ENCODE measurements at regions not wholly inside any gene's neighbourhood (a gene's known extent, or its start where the extent isn't known, plus 50 kb on each side); places are given as distances from the start of the nearest gene placed in this dataset.

- H3K4me1 ChIP-seq (ENCODE audit: control insufficient read depth, insufficient read depth, low read length) = no peaks in the 10 kb centered on the region
- no peaks in the 10 kb centered on the region for H3K27me3 ChIP-seq (ENCODE audit: control insufficient read depth in 1 of 2, insufficient read depth in 2 of 2, low read length in 2 of 2)
- no peak overlapping the region for H3K4me3 ChIP-seq (ENCODE audit: low read length in 2 of 2)
- H3K9me3 ChIP-seq (ENCODE audit: control insufficient read depth in 2 of 2, low read length in 2 of 2) = no peaks in the 10 kb centered on the region
- H3K27ac ChIP-seq (ENCODE audit: low read length) = no peak overlapping the region
- H3K36me3 ChIP-seq (ENCODE audit: control insufficient read depth in 2 of 2, insufficient read depth in 2 of 2, low read length in 2 of 2) = no peaks in the 10 kb centered on the region
- H3K9ac ChIP-seq (ENCODE audit: low read length in 2 of 2) = no peak overlapping the region
Measured at GRCh38 chr13:106140476-106140875, 395.0 kb downstream of the EFNB2 start.

- Histone ChIP-seq H3K4me1 (ENCODE audit: control insufficient read depth, insufficient read depth, low read length) (no peaks in the 10 kb centered on the region), H3K9ac (ENCODE audit: low read length in 2 of 2) (no peak overlapping the region), H3K9me3 (ENCODE audit: control insufficient read depth in 2 of 2, low read length in 2 of 2) (no peaks in the 10 kb centered on the region), H3K36me3 (ENCODE audit: control insufficient read depth in 2 of 2, insufficient read depth in 2 of 2, low read length in 2 of 2) (no peaks in the 10 kb centered on the region), H3K27ac (ENCODE audit: low read length) (no peak overlapping the region), H3K27me3 (ENCODE audit: control insufficient read depth in 1 of 2, insufficient read depth in 2 of 2, low read length in 2 of 2) (no peaks in the 10 kb centered on the region), H3K4me3 (ENCODE audit: low read length in 2 of 2) (no peak overlapping the region)
Measured at GRCh38 chr13:106139942-106140341, 395.5 kb downstream of the EFNB2 start.

GRCh38 chr13:106139377-106139776 lies 396.1 kb downstream of the EFNB2 start:
- Histone ChIP-seq H3K9ac (ENCODE audit: low read length in 2 of 2) (no peak overlapping the region), H3K27ac (ENCODE audit: low read length) (no peak overlapping the region), H3K4me3 (ENCODE audit: low read length in 2 of 2) (no peak overlapping the region), H3K36me3 (ENCODE audit: control insufficient read depth in 2 of 2, insufficient read depth in 2 of 2, low read length in 2 of 2) (no peaks in the 10 kb centered on the region), H3K4me1 (ENCODE audit: control insufficient read depth, insufficient read depth, low read length) (no peaks in the 10 kb centered on the region), H3K9me3 (ENCODE audit: control insufficient read depth in 2 of 2, low read length in 2 of 2) (no peaks in the 10 kb centered on the region), H3K27me3 (ENCODE audit: control insufficient read depth in 1 of 2, insufficient read depth in 2 of 2, low read length in 2 of 2) (no peaks in the 10 kb centered on the region)

GRCh38 chr13:106138620-106139019 lies 396.8 kb downstream of the EFNB2 start:
- Histone ChIP-seq H3K4me1 (ENCODE audit: control insufficient read depth, insufficient read depth, low read length) (no peaks in the 10 kb centered on the region), H3K4me3 (ENCODE audit: low read length in 2 of 2) (no peak overlapping the region), H3K9me3 (ENCODE audit: control insufficient read depth in 2 of 2, low read length in 2 of 2) (no peaks in the 10 kb centered on the region), H3K27ac (ENCODE audit: low read length) (no peak overlapping the region), H3K27me3 (ENCODE audit: control insufficient read depth in 1 of 2, insufficient read depth in 2 of 2, low read length in 2 of 2) (no peaks in the 10 kb centered on the region), H3K36me3 (ENCODE audit: control insufficient read depth in 2 of 2, insufficient read depth in 2 of 2, low read length in 2 of 2) (no peaks in the 10 kb centered on the region), H3K9ac (ENCODE audit: low read length in 2 of 2) (no peak overlapping the region)

DNA sequence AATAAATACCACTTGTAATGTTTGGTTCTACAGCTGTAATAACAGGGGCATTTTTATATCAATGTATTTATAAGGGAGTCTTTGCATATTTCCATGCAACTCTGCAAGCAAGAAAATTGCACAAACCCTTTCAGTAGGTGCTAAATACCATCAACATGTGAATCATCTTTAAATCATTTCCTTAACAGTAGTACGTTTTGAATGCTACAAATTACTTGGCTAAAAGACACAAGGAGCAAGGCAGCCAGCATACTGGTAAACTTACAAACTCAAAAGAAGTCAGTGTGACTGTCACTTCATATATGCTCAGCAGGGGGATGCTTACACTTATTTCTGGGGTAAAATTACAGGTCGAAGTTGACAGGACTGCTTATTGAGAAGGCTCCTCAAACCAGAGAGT lies 402.4 kb downstream of the EFNB2 start:
- Histone ChIP-seq H3K4me1 (ENCODE audit: control insufficient read depth, insufficient read depth, low read length) (no peaks in the 10 kb centered on the region), H3K4me3 (ENCODE audit: low read length in 2 of 2) (no peak overlapping the region), H3K9ac (ENCODE audit: low read length in 2 of 2) (no peak overlapping the region), H3K9me3 (ENCODE audit: control insufficient read depth in 2 of 2, low read length in 2 of 2) (no peaks in the 10 kb centered on the region), H3K27ac (ENCODE audit: low read length) (no peak overlapping the region), H3K27me3 (ENCODE audit: control insufficient read depth in 1 of 2, insufficient read depth in 2 of 2, low read length in 2 of 2) (no peaks in the 10 kb centered on the region), H3K36me3 (ENCODE audit: control insufficient read depth in 2 of 2, insufficient read depth in 2 of 2, low read length in 2 of 2) (no peaks in the 10 kb centered on the region)

GRCh38 chr13:106132216-106132615 lies 403.2 kb downstream of the EFNB2 start:
- H3K36me3 ChIP-seq (ENCODE audit: control insufficient read depth in 2 of 2, insufficient read depth in 2 of 2, low read length in 2 of 2) = no peaks in the 10 kb centered on the region
- no peak overlapping the region for H3K27ac ChIP-seq (ENCODE audit: low read length)
- no peaks in the 10 kb centered on the region for H3K4me1 ChIP-seq (ENCODE audit: control insufficient read depth, insufficient read depth, low read length)
- H3K9ac ChIP-seq (ENCODE audit: low read length in 2 of 2) = no peak overlapping the region
- no peak overlapping the region for H3K4me3 ChIP-seq (ENCODE audit: low read length in 2 of 2)
- H3K9me3 ChIP-seq (ENCODE audit: control insufficient read depth in 2 of 2, low read length in 2 of 2) = no peaks in the 10 kb centered on the region
- no peaks in the 10 kb centered on the region for H3K27me3 ChIP-seq (ENCODE audit: control insufficient read depth in 1 of 2, insufficient read depth in 2 of 2, low read length in 2 of 2)

DNA sequence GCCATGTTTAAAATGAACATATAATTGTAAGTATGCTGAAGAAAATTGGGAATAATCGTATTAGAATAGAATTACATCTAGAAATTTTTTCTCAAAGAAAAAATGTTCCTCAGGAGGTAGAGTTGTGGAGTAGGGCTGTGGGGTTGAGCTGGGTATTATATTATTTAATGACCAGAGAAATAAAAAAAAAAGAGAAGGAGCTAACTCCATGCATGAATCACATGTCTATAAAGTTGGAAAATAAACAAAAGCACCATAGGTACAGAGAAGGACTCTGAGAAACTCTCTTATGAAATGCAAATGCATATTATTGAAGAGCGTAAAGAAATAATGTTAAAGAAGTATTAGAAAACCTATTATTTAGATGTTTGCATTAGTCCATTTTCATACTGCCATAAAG lies 405.5 kb downstream of the EFNB2 start:
- no peak overlapping the region for H3K9ac ChIP-seq (ENCODE audit: low read length in 2 of 2)
- H3K36me3 ChIP-seq (ENCODE audit: control insufficient read depth in 2 of 2, insufficient read depth in 2 of 2, low read length in 2 of 2) = no peaks in the 10 kb centered on the region
- no peaks in the 10 kb centered on the region for H3K27me3 ChIP-seq (ENCODE audit: control insufficient read depth in 1 of 2, insufficient read depth in 2 of 2, low read length in 2 of 2)
- no peaks in the 10 kb centered on the region for H3K9me3 ChIP-seq (ENCODE audit: control insufficient read depth in 2 of 2, low read length in 2 of 2)
- no peak overlapping the region for H3K27ac ChIP-seq (ENCODE audit: low read length)
- peaks cover 2% of the 10 kb centered on the region for H3K4me1 ChIP-seq (ENCODE audit: control insufficient read depth, insufficient read depth, low read length)
- no peak overlapping the region for H3K4me3 ChIP-seq (ENCODE audit: low read length in 2 of 2)

GRCh38 chr13:106129273-106129672 lies 406.2 kb downstream of the EFNB2 start:
- no peak overlapping the region for H3K27ac ChIP-seq (ENCODE audit: low read length)
- H3K4me3 ChIP-seq (ENCODE audit: low read length in 2 of 2) = no peak overlapping the region
- H3K9ac ChIP-seq (ENCODE audit: low read length in 2 of 2) = no peak overlapping the region
- no peaks in the 10 kb centered on the region for H3K27me3 ChIP-seq (ENCODE audit: control insufficient read depth in 1 of 2, insufficient read depth in 2 of 2, low read length in 2 of 2)
- H3K9me3 ChIP-seq (ENCODE audit: control insufficient read depth in 2 of 2, low read length in 2 of 2) = no peaks in the 10 kb centered on the region
- no peaks in the 10 kb centered on the region for H3K36me3 ChIP-seq (ENCODE audit: control insufficient read depth in 2 of 2, insufficient read depth in 2 of 2, low read length in 2 of 2)
- peaks cover 2% of the 10 kb centered on the region for H3K4me1 ChIP-seq (ENCODE audit: control insufficient read depth, insufficient read depth, low read length)

DNA sequence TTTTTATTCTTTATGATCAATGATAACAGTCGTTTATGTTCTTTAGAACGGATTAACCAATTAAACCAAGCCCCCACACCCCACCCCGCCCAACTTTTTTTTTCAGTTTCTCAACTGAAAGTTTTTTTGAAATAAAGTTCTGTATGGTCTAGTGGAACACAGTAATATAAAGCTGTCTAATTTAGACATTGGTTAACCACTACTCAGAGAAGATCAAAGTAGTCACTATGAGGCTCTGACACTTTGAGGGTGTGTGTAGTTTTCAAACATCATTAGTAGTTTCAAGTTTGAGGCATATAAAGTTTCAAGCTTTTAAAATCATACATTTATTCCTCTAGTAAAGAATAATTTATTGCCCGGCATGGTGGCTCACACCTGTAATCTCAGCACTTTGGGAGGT lies 413.2 kb downstream of the EFNB2 start:
- H3K4me1 ChIP-seq (ENCODE audit: control insufficient read depth, insufficient read depth, low read length) = peaks cover 2% of the 10 kb centered on the region
- no peak overlapping the region for H3K27ac ChIP-seq (ENCODE audit: low read length)
- H3K4me3 ChIP-seq (ENCODE audit: low read length in 2 of 2) = no peak overlapping the region
- no peaks in the 10 kb centered on the region for H3K27me3 ChIP-seq (ENCODE audit: control insufficient read depth in 1 of 2, insufficient read depth in 2 of 2, low read length in 2 of 2)
- H3K9me3 ChIP-seq (ENCODE audit: control insufficient read depth in 2 of 2, low read length in 2 of 2) = no peaks in the 10 kb centered on the region
- no peak overlapping the region for H3K9ac ChIP-seq (ENCODE audit: low read length in 2 of 2)
- no peaks in the 10 kb centered on the region for H3K36me3 ChIP-seq (ENCODE audit: control insufficient read depth in 2 of 2, insufficient read depth in 2 of 2, low read length in 2 of 2)

DNA sequence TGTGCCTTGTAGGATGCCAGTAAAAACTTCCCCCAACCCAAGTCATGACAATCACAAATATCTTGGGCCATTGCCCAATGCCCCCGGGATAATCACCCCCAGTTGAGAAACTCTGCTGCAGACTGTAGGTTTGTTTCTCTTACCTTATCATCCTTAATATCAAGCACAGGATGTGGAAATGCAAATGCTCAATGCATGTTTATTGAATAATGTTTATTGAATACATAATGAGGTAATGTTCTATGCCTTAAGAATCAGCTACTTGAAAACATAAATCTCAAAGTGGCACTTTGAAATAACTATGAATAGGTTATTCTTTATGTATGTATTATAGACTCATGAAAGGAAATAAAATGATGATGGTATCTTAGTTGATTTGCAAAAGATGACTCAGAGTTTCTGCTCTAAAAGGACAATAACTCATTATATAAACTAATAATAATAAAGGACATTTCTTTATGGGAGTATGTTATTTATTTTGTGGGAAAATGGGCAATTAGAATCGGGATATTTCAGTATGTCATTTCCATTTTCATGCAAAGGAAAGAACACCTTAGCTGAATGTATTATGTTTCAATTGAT lies 414.2 kb downstream of the EFNB2 start:
- Histone ChIP-seq H3K27ac (ENCODE audit: low read length) (no peak overlapping the region), H3K9ac (ENCODE audit: low read length in 2 of 2) (no peak overlapping the region), H3K4me1 (ENCODE audit: control insufficient read depth, insufficient read depth, low read length) (peaks cover 2% of the 10 kb centered on the region), H3K9me3 (ENCODE audit: control insufficient read depth in 2 of 2, low read length in 2 of 2) (no peaks in the 10 kb centered on the region), H3K4me3 (ENCODE audit: low read length in 2 of 2) (no peak overlapping the region), H3K36me3 (ENCODE audit: control insufficient read depth in 2 of 2, insufficient read depth in 2 of 2, low read length in 2 of 2) (no peaks in the 10 kb centered on the region), H3K27me3 (ENCODE audit: control insufficient read depth in 1 of 2, insufficient read depth in 2 of 2, low read length in 2 of 2) (no peaks in the 10 kb centered on the region)

DNA sequence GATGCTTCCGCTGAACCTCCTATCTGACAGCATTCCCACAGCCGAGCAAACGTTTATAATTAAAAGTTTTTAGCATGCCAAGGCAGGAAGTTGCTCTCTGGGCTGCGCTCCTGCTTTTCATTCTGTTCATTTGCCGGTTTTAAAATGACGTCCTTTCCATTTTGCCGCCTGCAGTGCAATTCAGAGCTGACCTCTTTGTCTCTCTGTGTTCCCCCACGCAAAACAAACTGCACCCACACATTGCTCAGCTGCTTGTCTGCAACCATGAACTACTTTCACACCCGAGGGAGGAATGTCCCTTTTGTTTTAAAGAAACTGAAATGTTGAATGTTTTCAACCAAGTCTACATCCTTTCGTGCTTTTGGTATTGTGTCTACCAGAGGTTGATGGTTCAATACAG lies 416.5 kb downstream of the EFNB2 start:
- Histone ChIP-seq H3K9ac (ENCODE audit: low read length in 2 of 2) (no peak overlapping the region), H3K27me3 (ENCODE audit: control insufficient read depth in 1 of 2, insufficient read depth in 2 of 2, low read length in 2 of 2) (no peaks in the 10 kb centered on the region), H3K4me1 (ENCODE audit: control insufficient read depth, insufficient read depth, low read length) (no peaks in the 10 kb centered on the region), H3K4me3 (ENCODE audit: low read length in 2 of 2) (no peak overlapping the region), H3K27ac (ENCODE audit: low read length) (no peak overlapping the region), H3K36me3 (ENCODE audit: control insufficient read depth in 2 of 2, insufficient read depth in 2 of 2, low read length in 2 of 2) (no peaks in the 10 kb centered on the region), H3K9me3 (ENCODE audit: control insufficient read depth in 2 of 2, low read length in 2 of 2) (no peaks in the 10 kb centered on the region)
